Brain microvascular endothelial cell (primary cell): ENCODE measurements at regions not wholly inside any gene's neighbourhood (a gene's known extent, or its start where the extent isn't known, plus 50 kb on each side); places are given as distances from the start of the nearest gene placed in this dataset.
"Not testable (repeated sequence)": the region's sequence is repeated elsewhere in the genome, so short reads cannot be mapped to it uniquely, and the experiment has no call there.

ENCODE experiments used
- DNase-seq: peaks from one replicate; pipeline ENCODE4 v3.0.0-alpha.2; 2020
- H3K27ac ChIP-seq: fragments of 250-450 bp; sonication (Bioruptor Pico); 2 replicates; pipeline ENCODE4 v1.5.1; 2020; ENCODE audit warnings: mild to moderate bottlenecking, moderate library complexity
- H3K27me3 ChIP-seq: fragments of 250-450 bp; sonication (Bioruptor Pico); replicated peaks from 2 replicates; pipeline ENCODE4 v1.5.1; 2020; ENCODE audit warnings: mild to moderate bottlenecking
- H3K36me3 ChIP-seq: fragments of 250-450 bp; sonication (Bioruptor Pico); replicated peaks from 2 replicates; pipeline ENCODE4 v1.5.1; 2020; ENCODE audit warnings: mild to moderate bottlenecking
- H3K4me3 ChIP-seq: 2 replicates; pipeline ENCODE4 v1.5.1; 2011; ENCODE audit warnings: low read depth, mild to moderate bottlenecking, control low read depth, low read length, moderate library complexity
- in situ Hi-C: cut with HindIII; loops from 2 replicates; pipeline ENCODE4 v1.10.0; 2017; ENCODE audit warnings: low sequenced_read_pairs, low pct_ligation_motif_present
- TF ChIP-seq, protein P1 (sequence below): IDR thresholded peaks from 2 replicates; pipeline ENCODE4 v1.5.1; 2011; ENCODE audit warnings: low read depth, mild to moderate bottlenecking, moderate library complexity, low read length, control low read depth, inconsistent platforms; ENCODE audit errors: missing control alignments

DNA sequence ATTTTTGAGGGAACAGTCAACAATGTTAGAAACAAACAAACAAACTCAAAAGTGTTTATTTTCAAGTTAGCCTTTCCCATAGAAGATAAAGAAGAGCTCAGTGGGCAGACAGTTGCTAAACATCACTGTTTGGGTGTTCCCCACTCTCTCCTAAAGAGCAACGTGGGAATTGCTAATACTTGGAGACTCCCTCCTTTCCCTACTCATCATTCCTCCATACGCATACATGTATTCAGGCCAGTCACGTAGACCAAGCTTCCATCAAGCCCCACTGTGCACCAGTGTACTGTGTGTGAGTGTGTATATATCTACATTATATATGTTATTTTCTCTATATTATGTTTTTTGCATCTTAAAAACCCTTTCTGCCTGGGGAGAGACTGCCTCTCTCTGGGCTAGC is 115.0 kb upstream of the EGFLAM start:
- Histone ChIP-seq H3K27ac (no peak overlapping the region), H3K36me3 (no peaks in the 10 kb centered on the region), H3K4me3 (no peak overlapping the region), H3K27me3 (peaks cover 1% of the 10 kb centered on the region)
- DNase-seq, result no peak
- in situ Hi-C loops, result no loop called here
- TF ChIP-seq, protein P1, sequence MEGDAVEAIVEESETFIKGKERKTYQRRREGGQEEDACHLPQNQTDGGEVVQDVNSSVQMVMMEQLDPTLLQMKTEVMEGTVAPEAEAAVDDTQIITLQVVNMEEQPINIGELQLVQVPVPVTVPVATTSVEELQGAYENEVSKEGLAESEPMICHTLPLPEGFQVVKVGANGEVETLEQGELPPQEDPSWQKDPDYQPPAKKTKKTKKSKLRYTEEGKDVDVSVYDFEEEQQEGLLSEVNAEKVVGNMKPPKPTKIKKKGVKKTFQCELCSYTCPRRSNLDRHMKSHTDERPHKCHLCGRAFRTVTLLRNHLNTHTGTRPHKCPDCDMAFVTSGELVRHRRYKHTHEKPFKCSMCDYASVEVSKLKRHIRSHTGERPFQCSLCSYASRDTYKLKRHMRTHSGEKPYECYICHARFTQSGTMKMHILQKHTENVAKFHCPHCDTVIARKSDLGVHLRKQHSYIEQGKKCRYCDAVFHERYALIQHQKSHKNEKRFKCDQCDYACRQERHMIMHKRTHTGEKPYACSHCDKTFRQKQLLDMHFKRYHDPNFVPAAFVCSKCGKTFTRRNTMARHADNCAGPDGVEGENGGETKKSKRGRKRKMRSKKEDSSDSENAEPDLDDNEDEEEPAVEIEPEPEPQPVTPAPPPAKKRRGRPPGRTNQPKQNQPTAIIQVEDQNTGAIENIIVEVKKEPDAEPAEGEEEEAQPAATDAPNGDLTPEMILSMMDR, result no peak

DNA sequence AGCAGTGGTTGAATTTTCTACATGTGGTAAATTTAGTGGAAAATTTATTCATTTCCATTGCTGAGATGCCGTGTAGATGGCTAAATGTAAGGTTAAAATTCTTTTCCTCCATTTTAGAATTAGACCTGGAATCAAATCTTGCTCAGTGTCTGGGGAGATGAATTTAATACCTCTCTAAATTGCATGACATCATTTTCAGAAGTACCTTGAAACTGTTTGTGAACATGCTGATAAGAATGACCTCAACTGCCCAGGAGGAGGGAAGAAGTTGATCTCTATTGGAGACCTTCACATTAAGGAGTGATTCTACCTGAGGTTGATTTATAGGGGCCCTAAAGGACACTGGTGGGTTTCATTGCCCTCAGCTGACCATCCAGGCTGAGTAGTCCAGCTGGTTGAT is 116.7 kb upstream of the EGFLAM start:
- in situ Hi-C loops, result no loop called here

DNA sequence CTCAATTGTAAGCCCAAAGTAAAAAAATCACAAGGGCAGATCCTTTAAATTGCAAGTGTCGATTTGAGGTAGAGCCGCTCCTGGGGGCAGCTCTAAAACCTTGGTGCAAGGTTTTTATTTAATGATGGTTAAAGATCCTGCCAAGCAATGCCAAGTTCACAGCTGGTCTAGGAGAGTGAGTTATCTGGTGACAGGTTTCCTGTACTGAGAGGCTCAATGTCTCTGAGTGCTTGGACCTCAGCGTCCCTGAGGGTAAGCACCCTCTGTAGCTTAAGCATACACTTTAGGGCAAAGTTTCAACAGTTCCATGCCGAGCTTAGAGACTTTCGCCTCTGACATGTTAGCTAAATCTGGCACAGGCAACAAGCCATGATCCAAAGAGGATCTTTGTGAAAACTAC is 119.8 kb upstream of the EGFLAM start:
- no peak for DNase-seq
- TF ChIP-seq, protein P1, result no peak
- H3K27me3 ChIP-seq, result peaks cover 1% of the 10 kb centered on the region
- H3K4me3 ChIP-seq, result no peak overlapping the region
- H3K27ac ChIP-seq, result no peak overlapping the region
- in situ Hi-C loops, result no loop called here
- H3K36me3 ChIP-seq, result no peaks in the 10 kb centered on the region

More for the DNA sequence above, 116.7 kb upstream of the EGFLAM start:
- no peak overlapping the region for H3K4me3 ChIP-seq
- no peaks in the 10 kb centered on the region for H3K36me3 ChIP-seq
- peaks cover 1% of the 10 kb centered on the region for H3K27me3 ChIP-seq
- no peak for DNase-seq
- TF ChIP-seq, protein P1, result no peak
- no peak overlapping the region for H3K27ac ChIP-seq

DNA sequence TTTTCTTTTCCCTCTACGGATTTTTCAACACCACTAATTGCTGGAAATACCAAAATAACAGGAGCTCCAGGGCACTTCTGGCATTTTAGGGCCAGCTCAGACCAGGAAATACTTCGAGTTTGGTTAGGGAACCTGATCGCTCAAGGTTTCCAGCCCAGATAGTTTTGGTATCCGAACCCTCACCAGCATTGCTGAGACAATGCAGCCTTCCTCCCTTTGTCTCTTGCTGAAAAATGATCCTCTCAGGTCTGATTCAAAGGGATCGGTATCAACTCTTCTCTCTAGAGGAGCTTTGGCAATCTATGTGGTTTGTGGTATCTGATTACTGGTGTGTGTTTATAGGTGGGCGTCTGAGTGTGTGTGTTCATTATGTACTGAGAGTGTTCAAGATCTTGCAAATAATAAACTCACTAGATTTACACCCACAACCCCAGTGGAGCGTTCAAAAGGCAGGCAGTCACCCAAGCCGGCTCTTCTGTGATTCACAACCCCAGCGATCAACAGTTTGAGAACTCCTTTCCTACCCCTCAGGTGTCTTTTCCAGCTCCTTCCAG is 122.8 kb upstream of the EGFLAM start:
- DNase-seq, result no peak
- Histone ChIP-seq H3K36me3 (no peaks in the 10 kb centered on the region), H3K27me3 (no peaks in the 10 kb centered on the region), H3K27ac (no peak overlapping the region), H3K4me3 (no peak overlapping the region)
- in situ Hi-C loops, result no loop called here
- TF ChIP-seq, protein P1, result no peak

DNA sequence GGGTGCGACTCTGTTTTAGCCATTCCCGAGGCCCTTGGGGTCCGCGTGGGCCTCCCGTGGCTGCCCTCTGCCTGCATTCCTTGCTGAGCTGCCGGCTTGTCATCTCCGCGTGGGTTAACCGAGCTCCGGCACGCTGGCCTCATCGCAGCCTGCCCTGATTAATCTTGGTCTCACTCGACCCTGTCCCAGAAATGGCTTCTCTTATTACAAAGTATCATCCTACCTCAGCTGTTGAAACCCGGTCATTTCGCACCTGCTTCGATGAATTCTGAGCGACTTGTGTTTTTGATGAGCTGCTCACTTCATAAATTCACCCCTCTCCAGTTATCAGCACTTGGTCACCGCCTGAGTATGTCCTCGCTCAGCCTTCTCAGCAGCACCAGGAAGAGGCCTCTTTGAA is 123.5 kb upstream of the EGFLAM start:
- no peak overlapping the region for H3K4me3 ChIP-seq
- H3K27ac ChIP-seq, result no peak overlapping the region
- TF ChIP-seq, protein P1, result no peak
- no peaks in the 10 kb centered on the region for H3K36me3 ChIP-seq
- DNase-seq, result no peak
- no peaks in the 10 kb centered on the region for H3K27me3 ChIP-seq
- in situ Hi-C loops, result no loop called here

DNA sequence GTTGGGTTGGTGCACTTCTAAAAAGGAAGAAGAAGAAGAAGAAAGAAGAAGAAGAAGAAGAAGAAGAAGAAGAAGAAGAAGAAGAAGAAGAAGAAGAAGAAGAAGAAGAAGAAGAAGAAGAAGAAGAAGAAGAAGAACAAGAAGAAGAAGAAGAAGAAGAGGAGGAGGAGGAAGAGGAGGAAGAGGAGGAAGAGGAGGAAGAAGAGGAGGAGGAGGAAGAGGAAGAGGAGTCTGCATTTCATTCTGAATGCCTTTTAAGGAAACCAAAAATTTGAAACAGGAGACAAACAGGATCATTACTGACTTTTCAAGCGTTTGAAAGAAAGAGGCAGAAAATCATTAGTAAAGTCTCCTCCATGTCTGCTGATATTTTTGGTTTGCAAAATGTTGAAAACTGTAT is 124.1 kb upstream of the EGFLAM start:
- H3K27me3 ChIP-seq, H3K4me3 ChIP-seq, in situ Hi-C loops, H3K27ac ChIP-seq, DNase-seq, H3K36me3 ChIP-seq: not testable (repeated sequence)
